ENCODE measurements at regions not wholly inside any gene's neighbourhood (a gene's known extent, or its start where the extent isn't known, plus 50 kb on each side); places are given as distances from the start of the nearest gene placed in this dataset.

DNA sequence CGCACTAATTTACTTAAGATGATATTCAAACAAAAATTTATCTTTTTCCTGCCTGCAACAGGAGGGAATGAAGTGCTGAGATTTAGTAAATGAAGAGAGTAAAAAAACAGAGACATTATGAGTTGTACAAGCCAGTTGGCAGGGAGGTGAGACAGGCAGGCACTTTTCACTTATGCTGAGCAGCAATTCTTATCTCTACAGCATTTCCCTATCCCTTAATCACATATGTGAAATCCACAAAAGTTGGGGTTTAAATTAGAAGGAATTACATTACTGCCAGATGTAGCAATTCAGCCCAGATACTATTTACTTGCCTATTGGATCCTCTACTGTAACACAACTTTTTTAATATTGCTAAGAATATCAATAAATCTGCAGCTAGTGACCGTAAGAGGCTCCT, 314.2 kb upstream of the LRP1B start:
- TF ChIP-seq, protein P1, sequence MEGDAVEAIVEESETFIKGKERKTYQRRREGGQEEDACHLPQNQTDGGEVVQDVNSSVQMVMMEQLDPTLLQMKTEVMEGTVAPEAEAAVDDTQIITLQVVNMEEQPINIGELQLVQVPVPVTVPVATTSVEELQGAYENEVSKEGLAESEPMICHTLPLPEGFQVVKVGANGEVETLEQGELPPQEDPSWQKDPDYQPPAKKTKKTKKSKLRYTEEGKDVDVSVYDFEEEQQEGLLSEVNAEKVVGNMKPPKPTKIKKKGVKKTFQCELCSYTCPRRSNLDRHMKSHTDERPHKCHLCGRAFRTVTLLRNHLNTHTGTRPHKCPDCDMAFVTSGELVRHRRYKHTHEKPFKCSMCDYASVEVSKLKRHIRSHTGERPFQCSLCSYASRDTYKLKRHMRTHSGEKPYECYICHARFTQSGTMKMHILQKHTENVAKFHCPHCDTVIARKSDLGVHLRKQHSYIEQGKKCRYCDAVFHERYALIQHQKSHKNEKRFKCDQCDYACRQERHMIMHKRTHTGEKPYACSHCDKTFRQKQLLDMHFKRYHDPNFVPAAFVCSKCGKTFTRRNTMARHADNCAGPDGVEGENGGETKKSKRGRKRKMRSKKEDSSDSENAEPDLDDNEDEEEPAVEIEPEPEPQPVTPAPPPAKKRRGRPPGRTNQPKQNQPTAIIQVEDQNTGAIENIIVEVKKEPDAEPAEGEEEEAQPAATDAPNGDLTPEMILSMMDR (IDR thresholded peaks at IDR 0.05) = no peak
- TF ChIP-seq POLR2A (IDR thresholded peaks at IDR 0.05) = no peak
- TF ChIP-seq POLR2AphosphoS5 (IDR thresholded peaks at IDR 0.05) = no peak
